SIG-M5 treated with dmso at 0.1 percent for 504 hours (cell line): ENCODE measurements at regions not wholly inside any gene's neighbourhood (a gene's known extent, or its start where the extent isn't known, plus 50 kb on each side); places are given as distances from the start of the nearest gene placed in this dataset.

Experiments used
- DNase-seq: peaks from one replicate; lab custom pipeline; 2025; ENCODE audit not compliant: unreplicated experiment; lab: John Stamatoyannopoulos, UW

DNA sequence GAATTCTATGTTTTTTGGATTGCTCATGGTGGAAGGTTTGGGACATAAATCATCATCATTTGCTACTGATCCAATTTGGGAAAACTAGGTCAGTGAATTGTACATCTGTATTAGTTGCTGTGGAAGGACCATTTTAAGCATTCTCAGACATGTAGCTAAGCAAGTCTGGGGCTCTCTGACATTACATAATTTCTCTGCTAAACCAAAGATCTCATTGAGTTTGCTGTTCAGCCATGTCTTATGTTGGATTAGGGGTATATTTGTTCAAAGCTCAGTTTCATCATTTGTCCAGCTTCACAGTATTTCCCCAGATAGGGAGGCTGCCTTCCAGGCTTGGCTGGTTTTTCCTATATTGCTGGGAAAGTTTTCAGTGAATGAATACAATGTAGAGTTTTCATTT is 399.7 kb downstream of the MTX2 start:
- no peak for DNase-seq

DNA sequence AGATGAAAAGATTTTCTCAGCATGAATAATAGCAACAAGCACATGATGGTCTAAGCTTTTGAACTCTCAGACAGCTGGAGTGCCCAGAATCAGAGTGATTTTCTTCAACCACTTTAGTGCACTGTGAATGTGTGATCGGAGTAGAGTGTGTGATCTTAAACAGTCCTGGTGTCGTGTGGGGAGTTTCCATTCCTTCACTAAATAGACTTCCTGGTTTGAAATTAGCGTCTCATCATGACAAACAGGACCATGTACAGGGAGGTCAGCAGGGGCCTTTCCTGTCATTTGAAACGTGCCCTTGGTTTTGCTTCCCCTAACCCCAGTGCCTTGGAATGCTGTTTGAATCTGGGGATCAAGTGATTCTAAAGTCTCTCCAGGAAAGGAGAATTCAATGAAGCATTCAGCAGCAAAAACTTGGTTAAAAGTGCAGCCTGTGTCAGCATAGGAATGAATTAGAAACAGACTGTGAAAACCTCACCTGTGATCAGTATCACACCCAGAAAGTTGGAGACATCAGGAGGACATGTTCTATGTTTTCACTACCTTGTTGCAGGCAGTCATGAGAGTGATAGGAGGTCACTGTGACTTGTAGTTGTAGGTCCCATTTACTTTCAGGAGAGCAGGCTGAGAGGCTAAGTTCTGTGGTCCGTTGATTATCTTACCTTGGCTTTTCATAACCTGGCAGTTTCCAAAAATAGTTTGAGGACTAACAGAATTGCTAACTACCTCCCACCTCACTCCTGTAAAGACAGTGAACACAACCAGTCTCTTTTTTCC is 400.3 kb downstream of the MTX2 start:
- DNase-seq = no peak

- DNase-seq = no peak
Observed at GRCh38 chr2:176675271-176675949, 406.2 kb downstream of the MTX2 start.

DNA sequence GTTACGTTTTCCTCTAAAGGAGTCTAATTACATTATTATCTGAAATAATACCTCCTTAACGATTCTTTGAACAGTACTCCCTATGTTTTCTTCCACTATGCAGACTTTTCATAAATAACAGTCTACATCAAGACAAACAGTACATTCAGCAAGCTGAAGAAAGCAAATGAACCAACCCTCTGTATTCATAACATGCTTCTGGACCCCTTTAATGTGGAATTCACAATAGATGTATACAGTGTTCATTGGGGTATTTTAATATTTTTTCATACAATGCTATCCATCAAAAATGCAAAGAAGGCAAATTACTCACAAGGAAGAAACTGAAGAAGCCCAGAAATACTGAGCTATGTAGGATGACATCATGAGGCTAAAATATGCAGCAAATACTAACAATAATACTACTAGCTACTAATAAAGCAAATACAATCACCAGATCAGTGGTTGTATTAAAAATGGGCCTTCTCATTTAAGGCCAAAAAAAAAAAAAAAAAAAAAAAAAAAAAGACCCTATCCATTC is 408.6 kb downstream of the MTX2 start:
- DNase-seq = no peak

DNA sequence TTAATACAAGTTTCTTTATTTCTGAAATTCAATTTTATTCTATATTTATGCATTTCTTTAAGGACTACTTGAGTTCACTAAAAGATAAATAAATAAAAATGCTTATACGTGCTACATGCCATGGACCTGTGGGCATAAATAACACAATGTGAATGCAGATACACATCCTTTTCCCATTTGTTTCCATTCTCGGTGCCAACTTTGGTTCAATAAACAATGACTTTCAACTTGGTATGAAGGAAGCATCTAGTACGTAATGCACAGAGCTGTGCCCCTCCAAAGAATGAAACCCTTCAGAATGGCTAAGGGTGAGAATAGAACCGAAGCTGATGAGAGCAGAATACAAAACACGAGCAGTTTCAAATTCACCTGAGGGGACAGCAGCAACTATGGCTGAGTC is 409.3 kb downstream of the MTX2 start:
- no peak for DNase-seq

GRCh38 chr2:176679061-176679669 is 409.9 kb downstream of the MTX2 start:
- DNase-seq = no peak

DNA sequence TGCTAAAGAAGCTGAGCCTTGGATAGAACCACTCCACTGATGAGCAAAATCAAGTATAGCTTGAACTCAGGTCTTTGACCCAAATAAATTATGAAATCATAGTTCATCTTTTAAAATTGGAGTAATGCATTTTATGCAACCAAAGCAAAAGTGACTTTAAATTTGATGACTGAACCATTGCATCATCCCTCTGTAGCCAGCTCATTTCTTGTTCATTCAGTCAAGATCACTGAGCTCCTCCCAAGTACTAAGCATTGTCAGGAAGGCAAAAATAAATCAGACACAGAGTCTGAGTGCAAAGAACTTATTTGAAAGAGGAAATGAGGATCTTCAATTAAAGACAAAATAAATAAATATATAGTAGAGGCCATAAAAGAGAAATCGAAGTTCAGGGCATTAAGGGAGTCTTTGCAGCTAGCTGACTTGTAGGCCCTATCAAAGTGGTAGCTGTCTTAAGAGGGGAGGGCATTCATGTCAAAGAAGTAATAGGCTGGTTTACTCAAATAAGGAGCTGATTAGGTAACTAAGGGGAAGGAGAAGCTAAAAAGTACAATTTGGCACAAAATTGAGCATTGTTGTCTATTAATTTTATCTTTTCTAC is 411.8 kb downstream of the MTX2 start:
- DNase-seq = no peak

DNA sequence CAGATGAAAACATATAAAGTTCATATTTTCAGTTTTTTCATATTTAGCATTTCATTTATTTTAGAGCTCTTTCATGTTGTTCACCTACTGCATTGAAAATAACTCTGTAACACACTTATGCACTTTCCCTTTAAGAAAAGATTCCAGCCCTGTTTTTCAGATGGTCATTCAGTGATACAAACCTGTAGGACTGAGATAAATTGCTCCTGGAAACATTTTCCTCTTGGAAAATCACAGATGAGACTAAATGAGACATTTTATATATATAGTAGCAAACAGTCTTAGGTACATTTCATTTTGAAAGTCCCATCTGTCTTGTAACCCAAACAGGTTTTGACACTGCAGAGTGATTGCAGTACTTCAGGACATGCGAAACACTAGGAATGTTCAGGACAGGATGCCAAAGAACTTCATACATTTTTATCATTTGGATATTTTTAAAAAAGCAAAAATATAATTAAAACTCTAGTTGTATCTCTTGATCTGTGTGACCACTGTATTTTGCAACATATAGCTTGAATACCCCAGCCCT is 412.4 kb downstream of the MTX2 start:
- no peak for DNase-seq

DNA sequence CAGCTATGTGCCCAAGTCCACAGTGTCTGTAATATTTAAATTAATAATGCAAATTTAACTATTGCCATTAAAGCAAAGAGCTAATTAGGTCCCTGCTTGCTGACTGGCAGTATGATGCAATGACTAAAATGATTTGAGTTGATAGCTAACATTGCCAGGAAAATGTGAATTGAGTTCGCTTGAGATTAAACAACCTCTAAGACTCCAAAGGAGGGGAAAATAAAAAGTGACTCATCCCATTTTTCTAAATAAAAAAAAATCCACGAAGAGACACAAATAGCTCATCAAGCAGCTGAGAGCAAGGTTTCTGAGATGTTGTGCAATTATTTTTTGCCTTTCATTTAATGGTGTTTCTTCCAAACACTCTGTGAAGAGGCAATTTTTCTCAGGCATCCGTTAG is 413.0 kb downstream of the MTX2 start:
- DNase-seq = no peak

DNA sequence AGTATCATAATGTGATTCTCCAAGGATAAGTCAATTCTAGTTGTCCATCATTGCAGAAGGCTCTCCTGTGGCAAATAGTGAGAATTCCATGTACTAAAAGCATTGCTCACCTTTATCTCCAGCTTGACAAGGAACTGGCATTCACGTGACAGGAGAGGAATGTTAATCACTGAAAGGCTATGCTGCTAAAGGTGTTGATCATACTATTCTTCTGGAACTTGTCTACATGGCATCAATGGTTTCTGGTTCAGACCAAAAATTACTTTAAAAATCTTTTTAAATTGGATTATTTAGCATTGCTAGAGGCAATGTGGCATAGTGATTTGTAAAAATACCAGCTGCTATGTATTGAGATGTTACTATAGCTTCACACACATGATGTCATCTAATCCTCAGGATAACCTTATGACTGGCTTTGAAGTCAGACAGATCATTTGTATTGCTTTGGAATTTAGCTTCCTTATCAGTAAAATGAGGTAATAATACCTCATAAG is 414.4 kb downstream of the MTX2 start:
- no peak for DNase-seq

GRCh38 chr2:176685908-176686307 is 416.7 kb downstream of the MTX2 start:
- DNase-seq = no peak

DNA sequence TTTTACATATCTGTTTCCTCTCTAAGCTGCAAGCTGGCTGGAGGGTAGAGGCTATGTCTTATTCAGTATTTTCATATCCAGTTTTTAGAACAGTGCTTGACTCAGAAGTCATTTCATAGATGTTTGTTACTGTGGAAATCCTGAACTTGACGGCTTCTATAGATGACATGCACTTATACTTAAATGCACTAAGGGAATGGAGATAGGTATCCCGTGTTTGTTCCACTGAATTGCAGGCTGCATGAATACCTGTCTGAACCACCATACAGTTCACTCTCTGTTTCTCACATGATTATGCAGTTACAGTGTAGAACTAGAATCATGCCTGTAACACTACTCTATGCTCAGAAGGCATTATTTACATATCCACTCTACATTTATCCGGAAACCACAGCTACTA is 417.1 kb downstream of the MTX2 start:
- no peak for DNase-seq

- no peak for DNase-seq
Observed at GRCh38 chr2:176687342-176687741, 418.1 kb downstream of the MTX2 start.

GRCh38 chr2:176687944-176688343 is 418.7 kb downstream of the MTX2 start:
- no peak for DNase-seq

- DNase-seq = no peak
Observed at GRCh38 chr2:176689711-176690110, 420.5 kb downstream of the MTX2 start.

DNA sequence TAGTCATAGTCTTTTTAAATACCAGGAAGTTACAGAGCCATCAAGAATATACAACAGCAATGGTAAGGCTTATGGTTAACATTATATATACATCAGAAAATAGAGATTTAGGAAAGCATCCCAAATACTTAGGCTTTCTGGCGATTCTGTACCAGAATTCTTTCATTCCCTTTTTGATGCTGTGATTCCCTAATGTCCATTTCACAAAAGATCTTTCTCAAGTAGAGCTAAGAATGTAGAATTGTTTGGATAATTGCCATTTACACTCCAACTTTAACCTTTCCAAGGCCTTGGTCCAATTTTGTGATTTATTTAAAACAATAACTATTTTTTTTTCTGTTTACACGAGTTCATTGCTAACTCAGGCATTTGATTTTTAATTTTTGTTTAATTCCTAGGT is 422.2 kb downstream of the MTX2 start:
- no peak for DNase-seq

- DNase-seq = no peak
Observed at GRCh38 chr2:176692533-176692932, 423.3 kb downstream of the MTX2 start.

DNA sequence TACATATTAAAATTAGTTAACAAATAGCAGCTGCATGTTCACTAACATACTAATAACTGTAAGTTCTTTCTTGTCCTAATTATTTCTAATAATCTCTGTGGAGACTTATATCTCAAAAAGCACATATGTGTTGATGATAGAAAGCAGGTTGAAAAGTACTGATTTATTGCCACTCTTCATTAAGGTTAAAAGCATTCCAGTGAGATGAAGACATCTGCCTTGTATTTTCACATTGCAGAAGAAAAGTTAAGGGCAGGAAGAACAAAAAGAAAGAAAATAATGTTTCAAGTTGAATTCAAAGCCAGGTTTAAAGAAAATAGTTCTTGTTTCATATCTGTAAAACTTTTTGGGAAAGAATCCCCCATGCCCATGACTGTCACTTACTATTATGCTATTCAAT is 429.9 kb downstream of the MTX2 start:
- DNase-seq = no peak

DNA sequence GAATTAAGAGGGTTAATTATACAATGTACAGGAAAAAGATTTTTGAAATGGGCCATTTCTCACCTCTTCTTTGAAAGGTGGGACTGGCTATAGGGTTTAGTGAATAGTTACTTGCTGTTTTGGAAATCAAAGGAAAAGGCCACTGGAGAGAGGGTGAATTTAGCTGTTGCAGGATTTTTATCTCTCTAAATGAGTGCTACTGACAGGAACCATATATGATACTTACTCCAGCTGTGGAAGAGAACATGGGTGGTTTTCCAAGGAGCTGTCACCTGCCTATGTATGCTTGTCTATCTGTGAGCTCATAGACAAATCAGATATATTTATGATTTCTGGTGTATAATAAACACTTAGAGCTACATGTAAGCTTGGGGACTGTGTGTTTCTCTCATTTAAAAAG is 430.4 kb downstream of the MTX2 start:
- DNase-seq = no peak

- DNase-seq = no peak
Observed at GRCh38 chr2:176702131-176702530, 432.9 kb downstream of the MTX2 start.

DNA sequence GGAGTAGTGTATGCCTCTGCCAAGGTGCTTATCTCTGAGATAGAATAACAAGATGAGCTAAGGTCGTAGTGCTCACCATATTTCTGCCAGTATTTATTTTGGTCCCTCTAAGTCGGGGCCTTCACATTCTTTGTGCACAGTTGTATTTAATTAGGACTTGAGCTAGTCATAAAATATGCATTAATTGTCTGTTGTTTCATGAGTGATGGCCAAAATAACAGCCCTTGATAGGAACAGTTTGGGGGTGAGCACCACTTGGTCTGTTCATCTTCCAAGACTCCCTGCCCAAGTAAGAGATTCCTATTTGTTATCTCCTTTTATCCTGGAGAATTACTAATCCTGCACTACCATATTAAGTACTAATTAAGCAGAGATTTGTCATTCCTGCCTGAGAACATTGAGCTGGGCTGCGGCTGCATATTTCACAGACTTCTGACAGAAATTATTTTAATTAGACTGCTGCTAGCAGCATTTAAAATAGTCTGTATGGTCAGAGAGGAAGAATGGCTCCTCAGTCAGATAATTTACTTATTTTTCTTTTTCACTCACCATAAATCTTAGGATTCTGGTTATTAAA is 435.1 kb downstream of the MTX2 start:
- no peak for DNase-seq
